HK-2 (cell line): ENCODE measurements at regions not wholly inside any gene's neighbourhood (a gene's known extent, or its start where the extent isn't known, plus 50 kb on each side); places are given as distances from the start of the nearest gene placed in this dataset.
"Not testable (repeated sequence)": the region's sequence is repeated elsewhere in the genome, so short reads cannot be mapped to it uniquely, and the experiment has no call there.

Experiments
- DNase-seq: peaks from one replicate; pipeline ENCODE4 v3.0.0-alpha.2; 2018; ENCODE audit not compliant: unreplicated experiment

DNA sequence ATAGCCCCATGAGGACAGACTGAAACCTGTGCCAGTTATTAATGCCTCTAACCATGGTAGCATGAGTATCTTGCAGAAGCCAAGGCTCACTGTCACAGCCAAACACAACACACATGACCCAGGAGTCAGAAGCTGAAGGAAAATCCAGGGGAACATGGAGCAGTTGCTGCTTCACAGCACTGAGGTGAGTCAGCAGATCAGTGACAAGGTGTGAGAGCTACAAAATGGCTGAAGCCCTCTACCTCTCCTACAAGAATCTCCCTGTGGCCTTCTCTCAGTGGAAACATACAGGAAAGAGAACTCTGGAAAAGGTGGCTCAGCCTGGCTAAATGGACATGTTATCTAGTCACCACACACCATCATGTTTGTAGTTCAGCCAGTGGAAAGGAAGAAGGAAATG lies 93.5 kb downstream of the NAB1 start:
- no peak for DNase-seq

DNA sequence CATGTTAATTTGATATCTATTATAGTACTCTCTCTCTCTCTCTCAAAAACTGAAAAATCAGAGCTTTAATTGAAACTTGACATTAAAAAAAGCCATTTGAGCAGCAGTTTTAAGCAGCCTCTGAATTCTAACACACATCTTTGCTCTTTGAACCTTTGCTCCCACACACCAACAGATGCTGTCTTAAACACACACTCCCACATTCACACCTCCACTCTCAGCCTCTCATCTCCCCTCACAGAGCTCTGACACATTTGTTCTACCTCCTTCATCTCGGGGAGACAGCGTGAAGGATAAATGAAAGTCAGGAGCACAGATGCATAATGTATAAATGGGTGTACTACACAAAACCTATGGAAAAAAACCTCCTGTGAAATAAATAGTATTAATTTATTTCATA lies 95.2 kb downstream of the NAB1 start:
- no peak for DNase-seq

DNA sequence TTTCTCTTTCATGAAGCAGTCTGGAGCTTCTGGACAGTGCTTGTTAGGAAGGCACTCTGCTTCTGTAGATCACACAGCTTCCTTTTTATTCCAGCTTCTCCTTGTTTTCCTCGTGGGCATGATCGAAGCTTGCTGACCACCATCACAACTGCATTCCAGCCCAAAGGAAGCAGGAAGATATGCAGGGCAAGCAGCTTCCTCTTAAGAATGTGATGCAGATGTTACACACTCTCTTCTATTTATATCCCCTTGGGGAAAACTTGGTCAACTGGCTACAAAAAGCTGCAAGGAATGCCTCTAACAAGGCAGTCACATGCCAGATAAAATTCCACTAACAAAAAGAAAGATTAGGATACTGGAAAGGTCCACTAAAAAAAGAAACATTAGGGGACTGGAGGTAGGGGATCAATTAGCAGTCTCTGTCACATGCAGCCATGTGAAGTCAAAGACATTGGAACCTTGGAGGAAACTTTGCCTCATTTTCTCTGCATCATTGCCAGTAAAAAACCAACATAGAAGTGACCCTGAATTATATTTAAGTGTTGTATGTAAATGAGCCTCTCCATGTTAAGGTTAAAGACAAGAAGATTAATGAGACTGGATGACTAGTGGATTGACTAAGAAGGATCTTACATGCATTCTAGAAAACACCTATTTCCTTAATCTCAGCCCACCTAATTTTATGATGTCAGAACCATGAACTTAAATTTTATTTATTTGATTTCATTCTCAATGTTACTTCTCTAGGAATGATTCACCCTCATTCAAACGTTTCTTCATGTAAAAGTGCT lies 98.3 kb downstream of the NAB1 start:
- no peak for DNase-seq

DNA sequence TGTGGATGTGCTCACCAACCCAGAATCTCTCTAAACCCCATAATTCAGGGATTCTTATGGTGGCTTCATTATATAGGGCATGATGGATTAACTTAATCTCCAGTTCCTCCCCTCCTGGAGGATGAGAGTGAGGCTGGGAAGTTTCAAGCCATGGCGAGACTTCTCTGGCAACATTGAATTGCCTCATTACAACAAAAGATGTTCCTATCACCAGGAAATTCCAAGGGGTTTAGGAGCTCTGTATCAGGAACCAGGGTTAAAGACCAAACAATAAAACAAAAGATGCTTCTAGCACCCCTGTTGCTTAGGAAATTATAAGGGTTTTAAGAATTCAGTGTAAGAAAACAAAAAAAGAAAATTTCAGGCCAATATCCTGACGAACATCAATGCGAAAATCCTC lies 100.1 kb downstream of the NAB1 start:
- DNase-seq: no peak

DNA sequence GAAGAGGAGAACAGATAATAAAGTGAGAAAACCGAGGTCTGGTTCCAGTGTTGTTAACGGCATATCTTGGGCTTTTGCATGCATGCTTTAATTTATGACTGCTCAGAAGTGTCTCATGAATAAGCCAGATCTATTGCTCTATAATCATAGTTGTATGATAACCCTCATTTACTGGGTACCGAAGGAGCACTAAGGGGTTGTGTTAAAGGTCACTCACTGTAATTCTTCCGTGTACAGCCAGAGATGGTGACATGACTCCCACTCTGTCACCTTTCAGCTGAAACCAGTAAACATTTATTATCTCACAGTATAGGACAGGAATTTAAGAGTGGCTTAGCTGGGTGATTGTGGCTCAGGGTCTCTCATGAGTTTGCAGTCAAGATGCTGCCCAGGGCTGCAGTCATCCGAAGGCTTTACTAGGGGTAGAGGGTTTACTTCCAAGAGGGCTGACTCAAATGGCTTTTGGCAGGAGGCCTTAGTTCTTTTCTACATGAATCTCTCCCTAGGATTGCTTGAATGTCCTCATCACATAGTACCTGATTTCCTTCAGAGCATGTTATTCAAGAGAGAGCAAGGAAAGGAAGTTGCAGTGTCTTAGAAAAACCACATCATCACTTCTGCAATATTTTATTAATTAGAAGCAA lies 107.0 kb downstream of the NAB1 start:
- no peak for DNase-seq

DNA sequence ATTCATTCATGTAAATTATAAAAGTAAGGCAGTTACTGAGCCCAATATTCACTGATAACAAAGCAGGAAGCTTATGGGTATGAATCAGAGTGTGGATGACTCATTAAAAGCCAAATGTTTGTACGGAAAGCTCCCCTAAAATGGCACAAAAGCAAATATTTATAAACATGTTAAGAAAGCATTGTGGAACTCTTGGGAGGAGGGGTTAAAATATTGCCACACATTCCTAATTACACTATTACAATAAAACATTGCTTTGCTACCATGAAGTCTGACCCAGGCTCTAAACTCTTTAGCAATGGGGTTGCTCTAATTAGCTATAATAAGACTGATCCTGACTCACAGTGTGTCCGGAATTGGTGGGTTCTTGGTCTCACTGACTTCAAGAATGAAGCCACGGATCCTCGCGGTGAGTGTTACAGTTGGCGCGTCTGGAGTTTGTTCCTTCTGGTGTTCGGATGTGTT lies 110.9 kb downstream of the NAB1 start:
- no peak for DNase-seq

DNA sequence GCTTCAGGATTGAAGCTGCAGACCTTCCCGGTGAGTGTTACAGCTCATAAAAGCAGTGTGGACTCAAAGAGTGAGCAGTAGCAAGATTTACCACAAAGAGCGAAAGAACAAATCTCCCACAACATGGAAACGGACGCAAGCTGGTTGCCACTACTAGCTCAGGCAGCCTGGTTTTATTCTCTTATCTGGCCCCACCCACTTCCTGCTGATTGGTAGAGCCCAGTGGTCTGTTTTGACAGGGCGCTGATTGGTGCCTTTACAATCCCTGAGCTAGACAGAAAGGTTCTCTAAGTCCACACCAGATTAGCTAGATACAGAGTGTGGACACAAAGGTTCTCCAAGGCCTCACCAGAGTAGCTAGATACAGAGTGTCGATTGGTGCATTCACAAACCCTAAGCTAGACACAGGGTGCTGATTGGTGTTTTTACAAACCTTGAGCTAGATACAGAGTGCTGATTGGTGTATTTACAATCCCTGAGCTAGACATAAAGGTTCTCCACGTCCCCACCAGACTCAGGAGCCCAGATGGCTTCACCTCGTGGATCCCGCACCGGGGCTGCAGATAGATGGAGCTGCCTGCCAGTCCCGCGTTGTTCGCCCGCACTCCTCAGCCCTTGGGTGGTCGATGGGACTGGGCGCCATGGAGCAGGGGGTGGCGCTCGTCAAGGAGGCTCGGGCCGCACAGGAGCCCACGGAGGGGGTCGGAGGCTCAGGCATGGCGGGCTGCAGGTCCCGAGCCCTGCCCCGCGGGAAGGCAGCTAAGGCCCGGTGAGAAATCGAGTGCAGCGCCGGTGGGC lies 111.7 kb downstream of the NAB1 start:
- not testable (repeated sequence) for DNase-seq

DNA sequence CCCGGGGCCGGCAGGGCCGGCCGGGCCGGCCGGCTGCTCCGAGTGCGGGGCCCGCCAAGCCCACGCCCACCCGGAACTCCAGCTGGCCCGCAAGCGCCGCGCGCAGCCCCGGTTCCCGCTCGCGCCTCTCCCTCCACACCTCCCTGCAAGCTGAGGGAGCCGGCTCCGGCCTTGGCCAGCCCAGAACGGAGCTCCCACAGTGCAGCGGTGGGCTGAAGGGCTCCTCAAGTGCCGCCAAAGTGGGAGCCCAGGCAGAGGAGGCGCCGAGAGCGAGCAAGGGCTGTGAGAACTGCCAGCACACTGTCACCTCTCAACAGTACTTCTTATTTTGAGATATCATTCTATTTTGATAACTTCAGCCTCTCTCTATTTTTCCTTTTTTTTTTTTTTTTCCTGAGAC lies 112.3 kb downstream of the NAB1 start:
- DNase-seq: not testable (repeated sequence)

DNA sequence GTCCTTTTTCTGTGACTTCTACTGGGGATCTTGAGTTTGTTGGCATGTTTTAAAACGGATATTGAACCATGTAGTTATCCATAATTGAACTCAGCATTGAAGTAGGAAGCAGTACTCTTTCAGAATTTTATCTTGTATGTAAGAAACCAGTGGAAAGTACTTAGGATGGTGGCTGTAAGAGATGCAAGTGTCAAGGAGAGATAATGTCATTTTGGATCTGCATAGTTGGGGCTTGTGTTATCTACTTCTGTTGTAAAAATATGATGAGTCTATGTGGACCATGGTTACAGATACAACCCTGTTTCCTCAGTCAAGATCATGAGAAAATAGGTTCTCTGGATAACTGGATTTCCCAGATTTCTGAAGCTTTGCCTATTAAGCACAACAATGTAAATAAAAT lies 113.7 kb downstream of the NAB1 start:
- no peak for DNase-seq

DNA sequence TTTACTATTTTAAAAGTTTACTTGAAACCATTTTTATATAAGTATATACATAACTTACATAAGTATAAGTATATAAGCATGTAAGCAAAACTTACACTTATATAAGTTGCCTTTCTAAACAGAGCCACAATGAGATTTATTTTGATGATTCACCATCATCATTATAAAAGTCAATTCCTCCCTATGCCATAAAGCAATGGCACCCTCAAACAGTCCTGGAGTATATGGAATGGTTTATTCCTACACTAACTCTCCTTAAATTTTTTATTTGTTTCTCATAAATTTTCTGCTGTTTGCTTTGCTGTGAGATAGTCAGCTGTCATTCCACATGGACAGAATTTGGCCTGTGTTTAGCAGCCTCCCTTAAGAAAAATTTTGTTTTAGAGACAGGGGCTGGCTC lies 114.2 kb downstream of the NAB1 start:
- DNase-seq: no peak

DNA sequence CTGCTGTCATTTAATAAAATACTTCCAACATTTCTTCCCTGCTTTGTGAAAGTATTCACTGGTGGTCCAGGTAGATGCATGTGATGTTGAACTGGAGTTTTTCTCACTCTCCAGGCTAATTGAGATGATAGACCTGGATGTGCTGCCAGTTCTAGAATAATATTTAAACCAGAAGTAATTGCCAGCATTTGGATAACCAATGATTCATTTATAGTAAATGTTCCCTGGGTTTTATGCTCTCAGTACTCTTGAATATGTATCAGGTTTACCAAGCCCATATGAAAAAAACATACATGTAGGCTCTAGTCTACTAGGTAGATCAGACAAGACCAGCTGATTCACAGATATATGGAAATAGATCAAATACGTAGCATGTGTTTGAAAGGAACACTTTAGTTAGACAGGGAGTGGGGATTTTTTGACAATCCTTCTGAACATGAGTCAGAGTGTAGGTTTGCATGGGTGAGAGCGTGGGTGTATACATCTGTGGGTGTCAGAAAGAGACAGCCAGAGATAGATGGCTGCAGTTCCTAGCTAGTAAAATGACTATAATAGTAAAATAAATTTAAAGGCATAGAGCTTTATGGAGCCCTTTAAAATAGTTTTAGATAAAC lies 115.1 kb downstream of the NAB1 start:
- no peak for DNase-seq

DNA sequence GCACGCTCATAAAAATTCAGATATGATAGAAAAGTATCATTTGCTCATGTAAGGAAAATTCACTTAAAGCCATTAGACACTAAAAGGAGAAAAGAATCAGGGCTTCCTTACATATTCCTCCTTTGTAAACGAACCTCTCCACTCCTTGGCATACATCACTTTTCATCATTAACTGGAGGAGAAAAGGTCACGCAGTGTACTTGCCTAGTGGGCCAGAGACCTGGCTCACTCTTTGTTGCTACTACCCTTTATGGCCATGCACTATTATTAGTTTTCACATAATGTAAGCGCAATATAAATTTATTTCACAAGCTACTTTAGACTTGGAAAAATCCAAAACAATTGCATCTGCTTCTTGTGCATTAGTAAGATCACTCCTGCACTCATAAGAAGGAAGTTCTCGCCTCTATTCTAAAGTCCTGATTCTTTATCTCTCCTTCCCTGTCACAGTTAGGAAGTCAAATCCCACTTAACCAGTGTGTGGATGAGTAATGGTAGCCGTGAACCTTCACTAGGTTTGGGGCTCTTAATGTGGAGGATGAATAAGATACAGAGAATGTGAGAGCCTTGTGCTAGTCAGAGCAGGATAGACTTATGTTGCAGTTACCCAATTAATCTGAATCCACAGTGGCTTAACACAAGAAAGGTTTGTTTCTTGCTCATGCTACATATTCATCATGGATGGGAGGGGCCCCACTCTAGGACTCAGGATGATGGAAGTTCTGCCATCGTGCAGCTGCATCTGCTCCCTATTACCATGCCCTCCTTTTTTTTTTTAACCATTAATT lies 115.0 kb upstream of the GLS start:
- DNase-seq: no peak

DNA sequence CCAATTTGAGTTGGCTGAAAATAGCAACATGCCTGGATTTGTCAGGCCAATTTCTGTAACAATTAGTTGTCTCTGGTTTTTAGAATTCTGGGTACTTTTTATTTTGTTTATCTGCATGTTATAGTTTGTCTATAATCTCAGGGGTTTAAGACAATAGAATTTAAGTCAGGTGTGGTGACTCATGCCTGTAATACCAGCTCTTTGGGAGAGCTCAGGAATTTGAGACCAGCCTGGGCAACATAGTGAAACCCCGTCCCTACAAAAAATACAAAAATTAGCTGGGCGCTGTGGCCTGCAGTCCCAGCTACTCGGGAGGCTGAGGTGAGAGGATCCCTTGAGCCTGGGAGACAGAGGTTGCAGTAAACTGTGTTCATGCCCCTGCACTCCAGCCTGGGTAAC lies 114.4 kb upstream of the GLS start:
- DNase-seq: no peak

DNA sequence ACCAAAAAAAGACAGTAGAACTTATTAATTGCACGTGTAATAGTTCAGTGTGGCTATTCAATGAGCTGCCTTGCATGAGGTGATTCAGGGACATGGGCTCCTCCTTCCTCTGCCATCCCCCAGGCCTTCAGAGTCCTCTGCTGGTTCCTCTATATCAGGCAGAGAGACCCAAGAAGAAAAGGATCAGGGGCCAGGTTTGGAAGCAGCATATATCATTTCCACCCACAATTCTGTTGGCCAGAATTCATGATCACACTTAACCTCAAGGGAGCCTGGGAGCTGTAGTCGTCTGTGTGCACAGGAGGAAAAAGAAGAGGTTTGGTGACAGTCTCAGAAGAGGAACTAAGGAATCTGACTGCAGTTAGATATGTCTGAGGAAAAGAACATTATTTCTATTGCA lies 114.0 kb upstream of the GLS start:
- DNase-seq: no peak

DNA sequence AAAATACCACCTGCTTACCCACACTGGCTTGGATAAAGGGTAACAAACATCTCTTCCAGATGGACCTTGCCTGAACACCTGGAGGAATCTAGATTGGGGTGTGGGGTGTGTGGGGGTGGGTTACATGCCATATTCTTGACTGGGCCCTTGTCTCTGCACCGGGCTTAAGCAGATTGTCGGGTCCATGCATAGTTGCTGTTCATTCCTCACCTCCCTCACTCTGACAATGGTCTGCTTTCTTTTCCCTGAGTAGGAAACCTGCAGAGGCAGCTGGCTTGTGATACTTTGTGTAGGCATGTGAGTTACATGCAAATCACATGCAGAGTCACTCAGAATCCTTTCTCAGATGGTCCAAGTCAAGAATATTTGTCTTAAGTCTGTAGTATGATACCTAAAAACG lies 112.8 kb upstream of the GLS start:
- DNase-seq: no peak

DNA sequence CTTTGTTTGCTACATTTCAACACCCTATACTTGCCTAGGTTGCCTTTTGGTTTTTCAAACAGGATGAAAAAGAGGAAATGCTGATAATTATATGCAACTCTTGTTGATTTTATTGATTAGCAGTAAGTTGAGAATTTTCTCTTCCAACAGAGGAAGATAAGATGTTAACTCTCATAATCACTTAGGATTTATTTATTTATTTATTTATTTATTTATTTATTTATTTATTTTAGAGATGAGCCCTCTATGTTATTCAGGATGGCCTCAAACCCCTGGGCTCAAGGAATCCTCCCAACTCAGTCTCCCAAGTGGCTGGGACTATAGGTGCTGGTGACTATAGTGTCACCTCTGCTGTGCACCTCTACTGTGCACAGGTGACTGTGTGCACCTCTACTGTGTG lies 111.4 kb upstream of the GLS start:
- no peak for DNase-seq

DNA sequence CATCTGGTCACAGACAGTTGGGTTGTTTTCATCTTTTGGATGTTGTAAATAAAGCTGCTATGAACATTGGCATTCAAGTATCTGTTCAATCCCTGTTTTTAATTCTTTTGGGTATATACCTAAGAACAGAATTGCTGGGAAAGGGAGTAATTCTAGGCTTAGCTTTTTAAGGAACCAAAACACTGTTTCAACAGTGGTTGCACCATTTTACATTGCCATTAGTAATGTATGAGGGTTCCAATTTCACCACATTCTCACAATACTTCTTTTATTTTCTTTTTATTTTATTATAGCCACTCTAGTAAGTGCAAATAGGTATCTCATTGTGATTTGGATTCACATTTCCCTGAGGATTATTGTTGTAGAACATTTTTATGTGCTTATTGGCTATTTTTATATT lies 108.9 kb upstream of the GLS start:
- no peak for DNase-seq

DNA sequence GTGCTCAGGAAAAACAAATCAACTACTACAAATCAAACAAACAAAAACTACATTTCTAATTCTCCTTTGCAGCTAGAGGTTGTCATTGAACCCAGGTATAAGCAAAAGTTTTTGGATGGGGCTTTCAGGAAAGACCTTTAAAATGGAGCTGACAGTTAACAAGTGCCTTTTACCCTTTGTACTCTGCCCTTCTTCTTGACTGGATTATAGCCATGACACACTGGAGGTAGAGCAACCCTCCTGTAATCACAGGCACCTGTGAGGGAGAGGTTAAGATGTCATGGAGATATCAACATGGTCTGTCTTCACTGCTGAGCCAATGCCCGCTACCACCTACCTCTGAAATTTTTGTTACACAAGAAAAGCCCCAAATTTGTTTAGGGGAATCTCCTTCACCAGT lies 100.0 kb upstream of the GLS start:
- no peak for DNase-seq

DNA sequence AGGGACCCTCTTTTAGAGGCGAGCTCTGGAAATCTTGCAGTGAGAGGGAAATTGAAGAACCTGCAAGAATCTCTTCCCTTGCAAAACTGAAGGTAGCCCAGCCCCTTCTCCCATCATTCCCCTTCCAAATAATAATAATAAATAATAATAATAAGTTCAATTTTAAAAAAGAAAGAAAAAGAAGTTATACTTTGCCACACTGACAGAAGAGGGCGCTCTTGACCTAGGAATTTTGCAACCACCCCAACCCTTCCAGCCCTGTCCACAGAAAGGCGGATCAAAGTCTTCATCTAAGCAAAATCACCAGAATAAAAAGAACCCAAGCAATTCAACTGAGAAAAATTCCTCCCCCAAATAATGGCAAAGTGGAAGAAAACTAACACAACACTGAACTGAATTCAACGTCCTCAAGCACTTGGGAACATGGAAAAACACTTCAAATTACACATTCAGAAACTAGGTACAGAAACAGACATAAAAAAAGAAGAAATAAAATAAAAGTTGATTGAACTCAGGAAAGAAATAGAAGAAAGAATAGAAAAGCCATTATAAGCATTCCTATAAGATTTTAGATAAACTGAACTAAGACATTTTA lies 98.9 kb upstream of the GLS start:
- DNase-seq: peak; percentile 51

DNA sequence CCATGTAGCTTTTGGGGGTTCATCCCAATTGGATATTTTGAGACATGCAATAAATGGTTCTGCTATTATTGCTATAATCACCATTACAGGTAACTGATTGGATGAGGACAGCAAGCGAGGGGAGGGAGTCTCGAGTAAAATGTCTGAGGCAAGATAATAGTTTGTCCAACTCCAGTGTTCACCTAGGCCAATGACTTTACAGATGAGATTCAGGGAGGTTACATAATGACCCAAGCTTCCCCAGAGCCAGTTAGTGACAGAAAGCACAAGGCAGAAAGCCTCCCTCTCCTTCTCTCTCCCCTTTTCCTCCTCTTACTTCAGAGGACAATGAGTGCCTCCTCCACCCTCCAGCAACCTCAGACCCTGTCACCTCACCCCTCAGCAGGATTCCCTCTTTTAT lies 98.4 kb upstream of the GLS start:
- DNase-seq: no peak
